GM12892 (cell line): ENCODE measurements at regions not wholly inside any gene's neighbourhood (a gene's known extent, or its start where the extent isn't known, plus 50 kb on each side); places are given as distances from the start of the nearest gene placed in this dataset.

Experiments used
- DNase-seq: peaks from one replicate; pipeline ENCODE4 v3.0.0; 2011; ENCODE audit not compliant: insufficient read length
- FAIRE-seq: peaks from 2 replicates; lab custom pipeline; 2011; peaks lifted over from hg19 to GRCh38; lab: Jason Lieb, UNC
- POLR2A ChIP-seq: IDR thresholded peaks from 2 replicates; pipeline ENCODE4 v1.6.1; 2011; ENCODE audit warnings: low read depth, low read length, control low read depth
- POLR2AphosphoS5 ChIP-seq: IDR thresholded peaks from 2 replicates; pipeline ENCODE4 v1.6.1; 2011; ENCODE audit warnings: low read depth, low read length, control low read depth
- TAF1 ChIP-seq: IDR thresholded peaks from 2 replicates; pipeline ENCODE4 v1.6.1; 2011; ENCODE audit warnings: low read depth, mild to moderate bottlenecking, control low read depth, low read length, borderline replicate concordance

DNA sequence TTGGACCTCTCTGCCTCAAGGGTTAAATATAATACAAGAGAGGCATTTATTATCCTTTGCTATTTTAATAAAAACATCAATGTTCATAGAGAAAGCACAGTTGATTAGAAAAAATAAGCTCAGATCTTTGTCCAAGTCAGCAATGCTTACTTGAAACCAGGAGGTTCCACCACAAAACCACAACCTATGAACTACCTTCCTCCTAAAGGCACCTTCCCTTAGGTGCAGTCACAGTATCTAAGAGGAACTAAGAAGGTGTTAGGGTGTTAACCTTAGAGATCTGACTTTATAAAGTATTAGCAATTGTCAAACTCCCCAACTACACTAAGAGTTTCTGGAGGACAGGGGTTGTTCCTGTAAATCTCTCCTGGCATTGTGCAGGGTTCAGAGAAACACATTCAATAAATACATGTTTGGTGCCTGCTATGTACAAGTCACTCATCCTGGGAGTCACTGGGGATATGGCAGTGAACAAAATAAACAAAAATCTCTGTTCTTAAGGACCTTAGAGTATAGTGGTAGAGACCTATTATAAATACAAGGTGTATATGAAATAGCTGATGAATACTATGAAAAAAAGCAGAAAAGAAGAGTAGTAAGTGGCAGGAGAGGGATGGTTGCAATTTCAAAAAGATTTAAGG, 208.6 kb downstream of the NFKBIZ start:
- peak; percentile 91 for FAIRE-seq
- TF ChIP-seq POLR2AphosphoS5: no peak
- no peak for TF ChIP-seq TAF1
- TF ChIP-seq POLR2A: no peak
- DNase-seq: no peak

DNA sequence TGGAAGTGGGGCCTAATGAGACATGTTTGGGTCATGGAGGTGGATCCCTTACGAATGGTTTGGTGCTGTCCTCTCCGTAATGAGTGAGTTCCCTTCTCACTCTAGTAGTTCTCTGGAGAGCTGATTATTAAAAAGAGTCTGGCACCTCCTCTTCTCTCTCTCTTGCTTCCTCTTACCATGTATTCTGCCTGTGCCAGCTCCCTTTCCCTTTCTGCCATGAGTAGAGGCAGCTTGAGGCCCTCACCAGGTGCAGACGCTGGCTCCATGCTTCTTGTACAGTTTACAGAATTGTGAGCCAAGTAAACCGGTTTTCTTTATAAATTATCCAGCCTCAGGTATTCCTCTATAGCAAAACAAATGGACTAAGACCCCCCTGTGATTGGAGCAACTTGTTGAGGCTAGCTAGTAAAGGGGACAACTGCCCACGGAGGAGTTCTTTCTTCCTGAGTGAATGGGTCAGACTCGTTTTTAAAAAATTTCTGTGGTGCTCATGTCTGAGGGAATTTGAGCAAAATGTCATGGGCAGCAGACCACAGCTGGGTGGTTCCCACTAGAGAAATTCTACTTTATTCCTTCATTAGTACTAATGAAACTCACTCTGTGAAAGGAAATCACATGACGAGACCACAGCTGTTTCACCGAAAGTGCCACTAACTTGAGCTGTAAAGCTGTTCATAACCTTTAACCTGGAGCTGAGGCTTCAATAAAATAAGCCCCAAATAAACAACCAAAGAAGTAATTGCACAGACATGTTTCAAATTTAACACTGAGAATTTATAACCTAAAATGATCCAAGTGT, 210.0 kb downstream of the NFKBIZ start:
- DNase-seq: no peak
- FAIRE-seq: peak; percentile 77
- TF ChIP-seq POLR2AphosphoS5 (no peak), TAF1 (no peak), POLR2A (no peak)

DNA sequence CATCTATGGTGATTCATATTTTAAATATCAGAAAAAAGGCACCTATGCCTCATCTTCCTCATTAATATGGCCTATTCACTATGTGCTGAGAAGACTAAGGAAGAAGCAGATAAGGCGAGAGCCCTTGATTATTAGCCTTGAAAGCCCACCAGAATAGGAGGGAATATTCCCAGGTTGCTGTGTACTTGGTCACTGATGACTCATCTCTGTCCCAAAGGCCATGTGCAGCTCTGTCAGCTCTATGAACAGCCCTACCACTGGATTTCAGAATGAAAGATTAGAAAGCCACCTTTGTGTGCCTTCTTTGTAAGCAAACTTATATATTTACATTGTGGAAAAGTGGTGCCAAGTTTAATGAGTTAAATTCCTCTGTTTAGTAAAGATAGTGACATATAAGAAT, 211.5 kb downstream of the NFKBIZ start:
- TF ChIP-seq TAF1 (no peak), POLR2A (no peak), POLR2AphosphoS5 (no peak)
- no peak for DNase-seq
- peak; percentile 79 for FAIRE-seq

DNA sequence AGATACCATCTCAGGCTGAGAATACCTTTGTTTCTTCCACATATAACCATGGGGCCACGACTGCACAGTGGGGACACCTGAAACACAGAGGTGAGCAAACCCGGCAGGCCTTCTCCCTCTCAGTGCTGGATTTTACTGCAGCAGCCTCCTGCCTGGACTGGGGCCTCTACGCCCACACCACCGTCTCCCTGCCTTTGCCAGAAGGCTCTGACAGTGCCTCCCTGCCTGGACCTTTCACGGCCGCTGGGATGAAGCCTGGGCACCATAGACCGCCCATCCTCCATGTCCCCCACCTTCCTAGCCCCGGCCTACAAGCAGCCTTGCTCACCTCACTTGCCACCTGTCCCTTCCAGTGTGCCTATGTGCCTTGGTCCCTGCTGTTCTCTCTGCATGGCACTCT, 214.3 kb downstream of the NFKBIZ start:
- TF ChIP-seq POLR2AphosphoS5 (no peak), TAF1 (no peak), POLR2A (no peak)
- FAIRE-seq: no peak
- no peak for DNase-seq

DNA sequence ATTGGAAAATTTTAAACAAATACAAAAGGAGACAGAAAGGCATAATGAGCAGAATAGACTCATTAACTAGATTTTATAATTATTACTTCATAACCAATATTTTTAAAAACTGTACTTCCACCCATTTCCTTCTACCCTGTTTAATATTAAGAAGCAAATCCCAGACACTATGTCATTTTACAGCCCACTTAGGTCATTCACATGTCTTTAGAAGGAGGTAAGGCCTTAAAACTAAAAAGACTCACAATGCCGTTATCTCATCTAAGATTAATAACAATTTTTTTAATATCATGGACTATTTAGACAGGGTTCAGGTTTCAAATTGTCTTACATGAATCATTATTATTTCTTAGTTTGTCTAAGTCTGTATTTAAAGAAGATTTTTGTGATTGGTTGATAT, 217.2 kb downstream of the NFKBIZ start:
- TF ChIP-seq POLR2A (no peak), POLR2AphosphoS5 (no peak), TAF1 (no peak)
- no peak for FAIRE-seq
- no peak for DNase-seq

DNA sequence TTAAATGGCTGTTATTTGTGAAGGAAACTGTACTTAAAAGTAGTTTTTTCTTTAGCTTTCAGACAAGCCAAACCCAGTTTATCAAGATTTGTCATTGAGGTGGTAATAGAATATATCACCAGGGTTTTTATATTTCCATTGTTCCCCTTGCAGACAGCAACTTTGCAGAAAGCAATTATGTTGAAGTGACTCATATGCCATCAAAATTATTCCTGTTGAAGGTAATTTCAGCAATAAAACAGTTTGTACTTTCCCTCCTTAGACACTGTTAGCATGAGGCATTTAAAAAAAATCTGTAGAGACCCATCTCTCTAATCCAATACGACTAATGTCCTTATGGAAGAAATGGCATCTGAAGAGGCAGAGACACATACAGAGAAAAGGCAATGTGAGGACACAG, 219.0 kb downstream of the NFKBIZ start:
- TF ChIP-seq POLR2AphosphoS5 (no peak), TAF1 (no peak), POLR2A (no peak)
- DNase-seq (no peak), FAIRE-seq (no peak)

DNA sequence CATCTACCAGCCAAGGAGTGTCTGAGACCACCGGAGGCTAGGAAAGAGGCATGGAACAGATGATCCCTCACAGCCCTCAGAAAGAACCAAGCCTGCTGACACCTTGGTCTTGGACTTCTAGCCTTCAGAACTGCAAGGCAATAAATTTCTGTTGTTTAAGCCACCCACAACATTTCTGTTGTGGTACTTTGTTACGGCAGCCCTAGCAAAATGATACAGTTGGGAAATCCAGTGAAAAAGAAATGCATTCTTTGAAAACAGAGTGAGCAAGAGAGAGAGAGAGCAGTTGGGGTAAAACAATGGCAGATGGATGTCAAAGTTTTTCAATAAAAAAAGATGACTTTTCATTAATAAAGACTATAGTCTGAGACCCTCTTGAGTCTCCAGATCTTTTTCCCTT, 219.4 kb downstream of the NFKBIZ start:
- TF ChIP-seq TAF1 (no peak), POLR2AphosphoS5 (no peak), POLR2A (no peak)
- DNase-seq: no peak
- no peak for FAIRE-seq

DNA sequence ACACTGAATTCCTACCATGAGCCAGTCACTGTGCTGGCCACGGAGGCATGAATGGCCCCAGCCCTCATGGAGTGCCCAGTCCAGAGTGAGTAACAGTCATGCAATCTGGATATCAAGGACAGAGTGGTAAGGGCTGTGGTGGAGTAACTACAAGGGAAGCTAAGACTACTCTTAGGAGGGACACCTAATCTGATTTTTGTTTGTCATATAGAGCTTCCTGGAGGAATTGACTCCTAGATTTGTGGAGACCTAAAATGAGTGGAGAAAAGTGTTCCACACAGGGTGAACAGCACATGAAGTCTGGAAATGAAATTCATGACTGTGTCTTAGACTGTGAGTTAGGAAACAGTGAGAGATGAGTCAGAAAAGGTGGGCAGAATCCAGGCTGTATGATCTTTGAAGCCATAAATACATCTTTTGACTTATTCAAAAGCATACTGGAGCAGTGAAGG, 219.9 kb downstream of the NFKBIZ start:
- TF ChIP-seq POLR2AphosphoS5 (no peak), TAF1 (no peak)
- no peak for FAIRE-seq
- no peak for DNase-seq

DNA sequence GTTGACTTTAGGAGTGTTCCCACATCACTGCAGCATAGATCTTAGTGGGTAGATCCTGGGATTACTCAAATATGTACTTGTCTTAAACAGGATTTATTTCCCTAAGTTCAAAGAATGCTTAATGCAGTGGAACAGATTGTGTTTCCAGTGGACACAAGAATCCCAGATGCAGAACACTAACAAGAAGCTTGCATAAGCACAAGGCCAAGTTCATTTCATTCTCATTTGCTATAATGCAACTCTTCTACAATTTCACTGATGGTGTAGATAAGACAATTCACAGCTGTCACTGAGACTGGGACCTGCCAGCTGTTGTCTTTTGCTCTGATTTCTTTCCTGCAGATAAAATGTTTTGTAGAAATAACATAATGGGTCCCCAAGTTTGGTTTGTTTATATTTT, 225.6 kb downstream of the NFKBIZ start:
- no peak for DNase-seq
- no peak for FAIRE-seq
- no peak for TF ChIP-seq POLR2A
- TF ChIP-seq TAF1: no peak
- TF ChIP-seq POLR2AphosphoS5: no peak

DNA sequence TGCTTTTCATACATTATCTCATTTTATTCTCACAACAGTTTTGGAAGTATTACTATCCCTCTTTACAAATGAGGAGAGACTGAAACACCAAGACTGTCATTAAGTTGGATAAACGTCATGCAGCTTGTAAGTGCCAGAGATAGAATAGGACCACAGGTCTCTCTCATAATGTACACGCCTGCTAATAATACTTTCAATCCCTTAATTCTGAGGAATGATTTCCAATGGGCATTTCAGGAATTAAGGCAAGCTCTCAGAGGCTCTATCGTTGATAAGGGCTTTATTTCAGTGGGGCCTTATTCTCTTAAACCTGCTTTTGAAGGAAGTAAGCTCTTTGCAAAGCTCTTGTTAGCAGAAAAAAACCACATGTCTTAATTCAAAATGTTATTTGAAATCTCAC, 229.1 kb downstream of the NFKBIZ start:
- no peak for FAIRE-seq
- no peak for DNase-seq
- TF ChIP-seq POLR2AphosphoS5 (no peak), POLR2A (no peak), TAF1 (no peak)

DNA sequence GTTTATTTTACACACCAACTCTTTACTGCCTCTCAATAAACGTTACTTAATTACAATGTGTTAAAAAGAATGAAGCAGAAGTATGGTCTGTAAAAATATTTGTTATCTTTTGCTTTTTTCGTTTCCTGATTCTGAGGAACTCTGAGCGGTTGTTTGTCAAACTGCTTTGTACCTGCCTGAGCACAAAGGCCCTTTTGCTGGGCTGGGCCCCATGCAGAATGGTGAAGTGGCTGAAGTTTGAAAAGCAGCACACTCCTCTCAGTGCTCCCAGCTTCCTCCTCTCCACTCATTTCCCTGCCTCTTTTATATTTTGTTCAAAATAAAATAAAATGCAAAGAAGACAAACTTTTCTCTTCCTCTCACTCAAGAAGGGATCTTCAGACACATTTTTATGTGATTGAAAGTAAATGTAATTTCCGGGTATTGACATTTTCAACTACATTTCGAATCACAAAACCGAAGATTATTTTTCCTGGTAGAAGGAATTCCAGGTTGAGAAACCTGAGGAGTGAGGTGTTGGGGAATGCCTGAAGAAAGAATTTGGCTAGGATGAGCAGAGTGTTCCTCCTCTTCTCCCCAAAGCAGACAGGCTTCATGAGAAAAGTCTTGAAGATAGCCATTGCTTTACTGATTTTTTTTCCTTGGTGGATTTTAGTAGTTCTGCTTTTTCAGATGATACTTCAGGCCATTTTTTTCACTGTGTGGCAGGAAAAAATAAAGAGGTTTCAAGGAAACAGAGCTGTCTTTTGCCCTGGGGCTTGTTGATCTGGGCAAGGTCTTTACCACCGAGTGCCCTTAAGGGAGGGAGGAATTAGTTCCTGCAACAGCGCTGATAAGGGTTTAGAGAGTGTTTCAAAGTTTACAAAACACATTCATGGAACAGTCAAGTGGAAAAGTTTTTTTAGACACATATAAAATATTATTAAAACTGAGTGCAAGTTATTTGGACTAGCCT, 229.8 kb downstream of the NFKBIZ start:
- no peak for TF ChIP-seq POLR2A
- TF ChIP-seq TAF1: no peak
- no peak for TF ChIP-seq POLR2AphosphoS5
- DNase-seq (no peak), FAIRE-seq (no peak)

DNA sequence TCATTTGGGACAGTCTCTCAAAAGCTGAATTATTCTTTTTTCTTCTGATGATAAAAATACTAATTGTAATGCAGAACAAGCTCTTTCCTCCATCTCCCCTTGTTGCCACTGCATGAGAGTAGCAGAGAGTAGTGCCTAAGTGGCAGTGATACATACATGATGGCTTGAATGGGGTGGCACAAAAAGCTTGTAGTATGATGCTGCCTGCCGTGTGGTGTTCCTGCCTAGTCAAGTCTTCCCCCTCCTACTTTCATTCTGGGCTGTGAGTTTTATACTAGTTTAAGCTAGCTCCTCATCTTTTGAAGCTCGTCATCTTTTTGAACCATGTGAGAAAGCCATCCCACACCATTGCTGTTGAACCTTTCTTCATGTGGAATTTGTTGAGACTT, 230.5 kb downstream of the NFKBIZ start:
- TF ChIP-seq POLR2A (no peak), POLR2AphosphoS5 (no peak), TAF1 (no peak)
- no peak for DNase-seq
- FAIRE-seq: peak; percentile 30
